H1 (cell line): ENCODE measurements at regions not wholly inside any gene's neighbourhood (a gene's known extent, or its start where the extent isn't known, plus 50 kb on each side); places are given as distances from the start of the nearest gene placed in this dataset.

ENCODE experiments used
- BRCA1 ChIP-seq: IDR thresholded peaks from 2 replicates; pipeline ENCODE4 v1.6.1; 2012; ENCODE audit warnings: low read depth, low read length, improper control_type of control experiment
- POU5F1 ChIP-seq: IDR thresholded peaks from 2 replicates; pipeline ENCODE4 v1.6.1; 2011; ENCODE audit warnings: low read depth, mild to moderate bottlenecking, low read length, moderate library complexity
- SRF ChIP-seq: IDR thresholded peaks from 2 replicates; pipeline ENCODE4 v1.6.1; 2011; ENCODE audit warnings: mild to moderate bottlenecking, low read depth, low read length, moderate library complexity
- TF ChIP-seq, protein P1 (sequence below), 3 experiments: IDR thresholded peaks; 1 replicate in 2 of 3; 2 replicates in 1 of 3; pipeline versions ENCODE4 v1.5.1 to v1.6.1; 2011; ENCODE audit warnings: low read length in 3 of 3, mild to moderate bottlenecking in 3 of 3, inconsistent platforms in 2 of 3, low read depth in 1 of 3, moderate library complexity in 1 of 3; ENCODE audit not compliant: insufficient read depth in 1 of 3; ENCODE audit errors: control extremely low read depth in 1 of 3

- TF ChIP-seq, protein P1, sequence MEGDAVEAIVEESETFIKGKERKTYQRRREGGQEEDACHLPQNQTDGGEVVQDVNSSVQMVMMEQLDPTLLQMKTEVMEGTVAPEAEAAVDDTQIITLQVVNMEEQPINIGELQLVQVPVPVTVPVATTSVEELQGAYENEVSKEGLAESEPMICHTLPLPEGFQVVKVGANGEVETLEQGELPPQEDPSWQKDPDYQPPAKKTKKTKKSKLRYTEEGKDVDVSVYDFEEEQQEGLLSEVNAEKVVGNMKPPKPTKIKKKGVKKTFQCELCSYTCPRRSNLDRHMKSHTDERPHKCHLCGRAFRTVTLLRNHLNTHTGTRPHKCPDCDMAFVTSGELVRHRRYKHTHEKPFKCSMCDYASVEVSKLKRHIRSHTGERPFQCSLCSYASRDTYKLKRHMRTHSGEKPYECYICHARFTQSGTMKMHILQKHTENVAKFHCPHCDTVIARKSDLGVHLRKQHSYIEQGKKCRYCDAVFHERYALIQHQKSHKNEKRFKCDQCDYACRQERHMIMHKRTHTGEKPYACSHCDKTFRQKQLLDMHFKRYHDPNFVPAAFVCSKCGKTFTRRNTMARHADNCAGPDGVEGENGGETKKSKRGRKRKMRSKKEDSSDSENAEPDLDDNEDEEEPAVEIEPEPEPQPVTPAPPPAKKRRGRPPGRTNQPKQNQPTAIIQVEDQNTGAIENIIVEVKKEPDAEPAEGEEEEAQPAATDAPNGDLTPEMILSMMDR (IDR thresholded peaks at IDR 0.05; ENCODE audit: control extremely low read depth in 1 of 3, insufficient read depth in 1 of 3, low read depth in 1 of 3, low read length in 3 of 3): no peak
- TF ChIP-seq POU5F1: no peak
- no peak for TF ChIP-seq SRF
- TF ChIP-seq BRCA1: no peak
Observed at GRCh38 chr4:176627916-176628315, 164.8 kb downstream of the VEGFC start (continued).
